OCI-LY3 (cell line): ENCODE measurements at regions not wholly inside any gene's neighbourhood (a gene's known extent, or its start where the extent isn't known, plus 50 kb on each side); places are given as distances from the start of the nearest gene placed in this dataset.

Experiments used
- H2AFZ ChIP-seq: fragments of 200-600, 300-600 bp; shearing (Covaris generic); 2 replicates; pipeline ENCODE4 v1.6.0; 2014; ENCODE audit warnings: antibody characterized with exemption, low read depth, low read length
- H3K27ac ChIP-seq: fragments of 200-600, 300-600 bp; sonication (generic); 2 replicates; pipeline ENCODE4 v1.5.1; 2014; ENCODE audit warnings: mild to moderate bottlenecking, low read length, moderate library complexity, mixed read lengths
- H3K27me3 ChIP-seq: fragments of 200-600, 300-600 bp; sonication (generic); 2 replicates; pipeline ENCODE4 v1.6.1; 2014; ENCODE audit warnings: low read depth, low read length, mixed read lengths
- H3K36me3 ChIP-seq: fragments of 200-600, 300-600 bp; sonication (generic); replicated peaks from 2 replicates; pipeline ENCODE3; 2014; ENCODE audit warnings: low read depth, low read length, mixed read lengths
- H3K4me1 ChIP-seq: fragments of 300-600, 200-600 bp; sonication (generic); 2 replicates; pipeline ENCODE4 v1.6.1; 2014; ENCODE audit warnings: low read length, mixed read lengths
- H3K4me2 ChIP-seq: fragments of 200-600, 300-600 bp; sonication (generic); 2 replicates; pipeline ENCODE4 v1.6.1; 2014; ENCODE audit warnings: low read length, mixed read lengths
- H3K4me3 ChIP-seq: fragments of 300-600, 200-600 bp; sonication (generic); 2 replicates; pipeline ENCODE4 v1.5.1; 2014; ENCODE audit warnings: antibody characterized with exemption, mild to moderate bottlenecking, low read length, moderate library complexity
- H3K79me2 ChIP-seq: fragments of 300-600, 200-600 bp; shearing (Covaris generic); 2 replicates; pipeline ENCODE4 v1.6.1; 2014; ENCODE audit warnings: mild to moderate bottlenecking, low read length, mixed read lengths
- H3K9ac ChIP-seq: fragments of 300-600, 200-600 bp; shearing (Covaris generic); 2 replicates; pipeline ENCODE4 v1.6.0; 2014; ENCODE audit warnings: mild to moderate bottlenecking, low read length, moderate library complexity
- H3K9me3 ChIP-seq: fragments of 200-600, 300-600 bp; shearing (Covaris generic); 2 replicates; pipeline ENCODE4 v1.6.1; 2014; ENCODE audit warnings: low read length, mixed read lengths; ENCODE audit not compliant: insufficient read depth
- H4K20me1 ChIP-seq: fragments of 200-600, 300-600 bp; sonication (generic); 2 replicates; pipeline ENCODE4 v1.6.1; 2016; ENCODE audit warnings: low read length, mixed read lengths; ENCODE audit not compliant: insufficient read depth
- EZH2phosphoT487 ChIP-seq: fragments of 200-600 bp; shearing (Covaris generic); IDR thresholded peaks from 2 replicates; pipeline ENCODE4 v1.6.1; 2018; ENCODE audit warnings: antibody characterized with exemption, mixed run types, low read depth
- TF ChIP-seq, protein P1 (sequence below): fragments of 200-600, 300-600 bp; sonication (generic); IDR thresholded peaks from 2 replicates; pipeline ENCODE4 v1.5.1; 2014; ENCODE audit warnings: antibody characterized with exemption, low read length, low read depth

DNA sequence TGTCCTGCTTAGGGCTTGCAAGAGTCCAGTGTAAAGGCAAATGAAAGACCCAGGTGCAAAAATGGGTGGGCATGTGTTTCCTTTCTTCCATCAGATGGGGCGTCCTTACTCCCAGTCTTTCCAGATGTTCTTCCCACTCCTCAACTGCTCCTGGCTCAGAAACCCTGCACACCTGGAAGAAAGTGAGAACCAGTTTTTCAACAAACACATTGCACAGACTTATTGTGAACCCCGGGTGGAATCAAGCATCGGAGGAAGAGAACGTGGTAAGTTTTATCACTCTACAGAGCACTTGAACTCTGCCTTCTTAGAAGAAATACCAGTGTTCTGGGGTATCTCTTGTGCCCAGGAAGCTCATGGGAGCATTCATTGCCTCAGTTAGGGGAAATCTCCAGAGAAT lies 93.3 kb downstream of the TMX1 start:
- no peaks in the 10 kb centered on the region for H3K4me1 ChIP-seq
- no peaks in the 10 kb centered on the region for H3K79me2 ChIP-seq
- H3K4me2 ChIP-seq: no peak overlapping the region
- TF ChIP-seq, protein P1, sequence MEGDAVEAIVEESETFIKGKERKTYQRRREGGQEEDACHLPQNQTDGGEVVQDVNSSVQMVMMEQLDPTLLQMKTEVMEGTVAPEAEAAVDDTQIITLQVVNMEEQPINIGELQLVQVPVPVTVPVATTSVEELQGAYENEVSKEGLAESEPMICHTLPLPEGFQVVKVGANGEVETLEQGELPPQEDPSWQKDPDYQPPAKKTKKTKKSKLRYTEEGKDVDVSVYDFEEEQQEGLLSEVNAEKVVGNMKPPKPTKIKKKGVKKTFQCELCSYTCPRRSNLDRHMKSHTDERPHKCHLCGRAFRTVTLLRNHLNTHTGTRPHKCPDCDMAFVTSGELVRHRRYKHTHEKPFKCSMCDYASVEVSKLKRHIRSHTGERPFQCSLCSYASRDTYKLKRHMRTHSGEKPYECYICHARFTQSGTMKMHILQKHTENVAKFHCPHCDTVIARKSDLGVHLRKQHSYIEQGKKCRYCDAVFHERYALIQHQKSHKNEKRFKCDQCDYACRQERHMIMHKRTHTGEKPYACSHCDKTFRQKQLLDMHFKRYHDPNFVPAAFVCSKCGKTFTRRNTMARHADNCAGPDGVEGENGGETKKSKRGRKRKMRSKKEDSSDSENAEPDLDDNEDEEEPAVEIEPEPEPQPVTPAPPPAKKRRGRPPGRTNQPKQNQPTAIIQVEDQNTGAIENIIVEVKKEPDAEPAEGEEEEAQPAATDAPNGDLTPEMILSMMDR: no peak
- TF ChIP-seq EZH2phosphoT487: no peak
- no peaks in the 10 kb centered on the region for H3K36me3 ChIP-seq
- no peaks in the 10 kb centered on the region for H3K27me3 ChIP-seq
- H3K4me3 ChIP-seq: no peak overlapping the region
- no peak overlapping the region for H3K9ac ChIP-seq
- H3K27ac ChIP-seq: no peak overlapping the region
- H4K20me1 ChIP-seq: no peaks in the 10 kb centered on the region
- no peaks in the 10 kb centered on the region for H3K9me3 ChIP-seq
- no peak overlapping the region for H2AFZ ChIP-seq

DNA sequence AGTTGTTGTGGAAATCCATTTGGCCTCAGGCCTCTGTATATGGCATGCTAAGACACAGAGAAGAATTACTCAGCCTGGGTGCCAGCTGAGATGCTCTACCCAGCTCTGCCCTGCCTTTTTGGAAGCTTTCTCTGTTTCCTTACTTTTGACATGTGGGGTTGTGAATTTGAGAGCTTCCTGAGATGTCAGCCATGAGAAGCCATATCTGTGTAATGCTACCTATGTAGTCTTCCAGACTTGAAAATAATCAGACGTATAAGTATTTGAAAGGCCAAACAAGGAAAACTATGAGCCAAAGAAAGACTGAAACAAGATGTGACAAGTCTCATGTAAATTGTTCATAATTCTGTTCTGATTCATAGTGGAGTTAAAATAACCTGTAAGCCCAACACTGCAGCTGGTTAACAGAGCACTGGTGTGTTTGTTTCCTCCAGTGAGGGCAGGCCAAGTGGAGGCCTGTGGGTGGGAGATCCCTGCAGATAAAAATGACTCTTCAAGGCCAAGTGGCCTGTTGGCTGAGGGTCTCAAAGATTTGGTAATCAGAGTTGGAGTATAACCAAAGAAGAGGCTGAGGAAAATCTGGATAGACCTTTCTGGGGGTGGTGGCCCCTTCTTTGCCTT lies 94.0 kb downstream of the TMX1 start:
- Histone ChIP-seq H2AFZ (no peak overlapping the region), H3K4me1 (no peaks in the 10 kb centered on the region), H3K36me3 (no peaks in the 10 kb centered on the region), H3K9ac (no peak overlapping the region), H3K4me3 (no peak overlapping the region), H4K20me1 (no peaks in the 10 kb centered on the region), H3K9me3 (no peaks in the 10 kb centered on the region), H3K4me2 (no peak overlapping the region), H3K79me2 (no peaks in the 10 kb centered on the region), H3K27me3 (no peaks in the 10 kb centered on the region), H3K27ac (no peak overlapping the region)
- no peak for TF ChIP-seq EZH2phosphoT487
- TF ChIP-seq, protein P1: no peak

DNA sequence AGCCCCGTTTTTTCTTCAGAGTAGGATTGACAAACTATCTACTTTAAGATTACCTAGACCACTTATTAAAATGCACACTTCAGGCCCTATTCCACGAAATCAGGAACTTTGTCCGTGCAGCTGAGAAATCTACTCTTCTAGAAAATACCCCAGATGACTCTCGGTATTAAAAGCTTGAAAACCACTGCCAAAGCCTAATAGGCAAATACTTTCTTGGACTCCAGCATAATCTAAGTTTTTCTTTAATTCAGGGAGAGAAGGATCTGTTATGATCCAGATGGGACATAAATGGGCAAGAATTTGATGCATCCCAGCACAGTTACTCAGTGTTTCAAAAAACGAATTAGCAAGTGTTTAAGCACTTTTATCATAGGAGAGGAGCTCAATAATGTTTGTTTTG lies 94.5 kb downstream of the TMX1 start:
- no peak overlapping the region for H3K27ac ChIP-seq
- H3K36me3 ChIP-seq: no peaks in the 10 kb centered on the region
- H2AFZ ChIP-seq: no peak overlapping the region
- no peaks in the 10 kb centered on the region for H3K4me1 ChIP-seq
- H4K20me1 ChIP-seq: no peaks in the 10 kb centered on the region
- no peak overlapping the region for H3K4me2 ChIP-seq
- H3K79me2 ChIP-seq: no peaks in the 10 kb centered on the region
- H3K4me3 ChIP-seq: no peak overlapping the region
- no peaks in the 10 kb centered on the region for H3K9me3 ChIP-seq
- H3K9ac ChIP-seq: no peak overlapping the region
- no peaks in the 10 kb centered on the region for H3K27me3 ChIP-seq
- TF ChIP-seq EZH2phosphoT487: no peak
- TF ChIP-seq, protein P1: no peak

DNA sequence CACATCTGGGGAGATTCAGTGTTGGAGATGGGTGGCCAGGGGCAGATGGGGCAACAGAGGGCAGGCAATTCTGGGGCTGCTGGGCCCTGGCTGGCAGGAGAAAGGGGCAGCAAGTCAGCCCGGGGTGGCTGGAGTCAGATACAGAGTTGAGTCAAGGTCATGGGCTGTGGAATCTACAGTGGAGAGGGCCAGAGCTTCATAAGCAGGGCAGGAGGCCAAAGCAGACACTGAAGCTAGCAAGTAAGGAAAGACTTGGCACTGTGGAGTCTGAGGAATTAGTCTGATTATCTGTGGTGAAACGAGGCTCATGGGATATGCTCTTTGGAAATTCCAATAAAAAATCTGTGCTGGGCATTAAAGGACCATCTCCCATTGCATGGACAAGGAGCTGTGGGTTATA lies 95.5 kb downstream of the TMX1 start:
- H3K79me2 ChIP-seq: no peaks in the 10 kb centered on the region
- no peak for TF ChIP-seq EZH2phosphoT487
- TF ChIP-seq, protein P1: no peak
- H3K4me2 ChIP-seq: no peak overlapping the region

More for the DNA sequence above, 95.5 kb downstream of the TMX1 start:
- Histone ChIP-seq H3K27ac (no peak overlapping the region), H2AFZ (no peak overlapping the region), H4K20me1 (no peaks in the 10 kb centered on the region), H3K9ac (no peak overlapping the region), H3K9me3 (no peaks in the 10 kb centered on the region), H3K36me3 (no peaks in the 10 kb centered on the region), H3K4me1 (no peaks in the 10 kb centered on the region), H3K4me3 (no peak overlapping the region), H3K27me3 (no peaks in the 10 kb centered on the region)
